ENCODE measurements at regions not wholly inside any gene's neighbourhood (a gene's known extent, or its start where the extent isn't known, plus 50 kb on each side); places are given as distances from the start of the nearest gene placed in this dataset.
A peak's percentile ranks its signal among the peaks of the same experiment; 100 is the strongest.
"Not testable (repeated sequence)": the region's sequence is repeated elsewhere in the genome, so short reads cannot be mapped to it uniquely, and the experiment has no call there.

GRCh38 chrX:114272096-114272686 is 311.7 kb upstream of the HTR2C start:
- no peak for DNase-seq (ENCODE audit: low spot score)

GRCh38 chrX:114270371-114270770 is 313.5 kb upstream of the HTR2C start:
- DNase-seq (ENCODE audit: low spot score), result not testable (repeated sequence)

GRCh38 chrX:114268643-114269042 is 315.2 kb upstream of the HTR2C start:
- DNase-seq (ENCODE audit: low spot score), result no peak

GRCh38 chrX:114267142-114267541 is 316.7 kb upstream of the HTR2C start:
- DNase-seq (ENCODE audit: low spot score), result no peak

GRCh38 chrX:114252186-114252585 is 331.7 kb upstream of the HTR2C start:
- no peak for DNase-seq (ENCODE audit: low spot score)

GRCh38 chrX:114251575-114251974 is 332.3 kb upstream of the HTR2C start:
- no peak for DNase-seq (ENCODE audit: low spot score)

- no peak for DNase-seq (ENCODE audit: low spot score)
These were observed 362.4 kb upstream of the HTR2C start for GRCh38 chrX:114221445-114221844.

- DNase-seq (ENCODE audit: low spot score), result no peak
These were observed 373.0 kb upstream of the HTR2C start for GRCh38 chrX:114210879-114211278.

- DNase-seq (ENCODE audit: low spot score), result no peak
These were observed 382.3 kb upstream of the HTR2C start for GRCh38 chrX:114201622-114202021.

GRCh38 chrX:114181195-114181594 is 402.7 kb upstream of the HTR2C start:
- DNase-seq (ENCODE audit: low spot score), result no peak

GRCh38 chrX:114178126-114178525 is 405.8 kb upstream of the HTR2C start:
- DNase-seq (ENCODE audit: low spot score), result no peak

- DNase-seq (ENCODE audit: low spot score), result not testable (repeated sequence)
These were observed 416.6 kb upstream of the HTR2C start for GRCh38 chrX:114167276-114167675.

GRCh38 chrX:114166601-114167000 is 417.3 kb upstream of the HTR2C start:
- no peak for DNase-seq (ENCODE audit: low spot score)

GRCh38 chrX:114165537-114165936 is 418.3 kb upstream of the HTR2C start:
- no peak for DNase-seq (ENCODE audit: low spot score)

GRCh38 chrX:114162068-114162735 is 421.7 kb upstream of the HTR2C start:
- DNase-seq (ENCODE audit: low spot score), result peak; percentile 5

GRCh38 chrX:114152801-114153200 is 431.1 kb upstream of the HTR2C start:
- DNase-seq (ENCODE audit: low spot score), result no peak

- peak; percentile 47 for DNase-seq (ENCODE audit: low spot score)
These were observed 431.8 kb upstream of the HTR2C start for GRCh38 chrX:114152130-114152529.

- peak; percentile 7 for DNase-seq (ENCODE audit: low spot score)
These were observed 449.4 kb upstream of the HTR2C start for GRCh38 chrX:114134465-114134864.

GRCh38 chrX:114127411-114128025 is 456.4 kb upstream of the HTR2C start:
- no peak for DNase-seq (ENCODE audit: low spot score)

- no peak for DNase-seq (ENCODE audit: low spot score)
These were observed 456.9 kb upstream of the HTR2C start for GRCh38 chrX:114127005-114127404.

GRCh38 chrX:114101081-114101480 is 482.8 kb upstream of the HTR2C start:
- no peak for DNase-seq (ENCODE audit: low spot score)

GRCh38 chrX:114097866-114098265 is 486.0 kb upstream of the HTR2C start:
- no peak for DNase-seq (ENCODE audit: low spot score)

GRCh38 chrX:114097427-114097826 is 486.5 kb upstream of the HTR2C start:
- no peak for DNase-seq (ENCODE audit: low spot score)

Data from H4 (cell line).